ENCODE measurements at regions not wholly inside any gene's neighbourhood (a gene's known extent, or its start where the extent isn't known, plus 50 kb on each side); places are given as distances from the start of the nearest gene placed in this dataset.

DNA sequence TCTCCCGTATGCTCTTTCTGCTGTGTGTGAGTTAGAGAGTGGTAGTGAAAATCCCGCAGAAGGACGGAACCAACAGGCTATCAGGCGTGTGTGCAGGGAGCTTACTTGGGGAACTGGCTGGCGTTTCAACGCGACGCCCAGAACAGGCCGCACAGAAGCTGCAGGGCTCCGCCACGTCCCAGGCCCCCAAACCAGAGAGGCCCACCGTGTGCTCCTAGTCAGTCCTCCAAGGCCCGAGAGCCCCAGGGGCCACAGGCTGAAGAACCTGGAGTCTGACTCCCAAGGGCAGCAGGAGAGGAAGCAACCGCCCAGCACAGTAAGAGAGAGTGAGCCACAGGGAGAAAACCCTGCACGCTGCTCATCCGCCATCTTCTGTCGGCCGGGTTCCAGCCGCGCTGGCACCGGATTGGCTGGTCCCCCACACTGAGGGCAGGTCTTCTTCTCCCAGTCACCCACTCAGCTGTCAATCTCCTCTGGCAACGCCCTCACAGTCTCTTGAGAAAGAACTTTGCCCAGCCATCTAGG lies 730.6 kb upstream of the VSTM2A start:
- TF ChIP-seq, protein P1, sequence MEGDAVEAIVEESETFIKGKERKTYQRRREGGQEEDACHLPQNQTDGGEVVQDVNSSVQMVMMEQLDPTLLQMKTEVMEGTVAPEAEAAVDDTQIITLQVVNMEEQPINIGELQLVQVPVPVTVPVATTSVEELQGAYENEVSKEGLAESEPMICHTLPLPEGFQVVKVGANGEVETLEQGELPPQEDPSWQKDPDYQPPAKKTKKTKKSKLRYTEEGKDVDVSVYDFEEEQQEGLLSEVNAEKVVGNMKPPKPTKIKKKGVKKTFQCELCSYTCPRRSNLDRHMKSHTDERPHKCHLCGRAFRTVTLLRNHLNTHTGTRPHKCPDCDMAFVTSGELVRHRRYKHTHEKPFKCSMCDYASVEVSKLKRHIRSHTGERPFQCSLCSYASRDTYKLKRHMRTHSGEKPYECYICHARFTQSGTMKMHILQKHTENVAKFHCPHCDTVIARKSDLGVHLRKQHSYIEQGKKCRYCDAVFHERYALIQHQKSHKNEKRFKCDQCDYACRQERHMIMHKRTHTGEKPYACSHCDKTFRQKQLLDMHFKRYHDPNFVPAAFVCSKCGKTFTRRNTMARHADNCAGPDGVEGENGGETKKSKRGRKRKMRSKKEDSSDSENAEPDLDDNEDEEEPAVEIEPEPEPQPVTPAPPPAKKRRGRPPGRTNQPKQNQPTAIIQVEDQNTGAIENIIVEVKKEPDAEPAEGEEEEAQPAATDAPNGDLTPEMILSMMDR (conservative IDR thresholded peaks at IDR 0.05; ENCODE audit: low read depth, low read length): no peak
- TF ChIP-seq EZH2 (IDR thresholded peaks at IDR 0.05; ENCODE audit: low read length, unreplicated experiment): no peak
- TF ChIP-seq EZH2phosphoT487 (IDR thresholded peaks at IDR 0.05; ENCODE audit: borderline replicate concordance, low read length): no peak
